ENCODE measurements at regions not wholly inside any gene's neighbourhood (a gene's known extent, or its start where the extent isn't known, plus 50 kb on each side); places are given as distances from the start of the nearest gene placed in this dataset.
A peak's percentile ranks its signal among the peaks of the same experiment; 100 is the strongest.

DNA sequence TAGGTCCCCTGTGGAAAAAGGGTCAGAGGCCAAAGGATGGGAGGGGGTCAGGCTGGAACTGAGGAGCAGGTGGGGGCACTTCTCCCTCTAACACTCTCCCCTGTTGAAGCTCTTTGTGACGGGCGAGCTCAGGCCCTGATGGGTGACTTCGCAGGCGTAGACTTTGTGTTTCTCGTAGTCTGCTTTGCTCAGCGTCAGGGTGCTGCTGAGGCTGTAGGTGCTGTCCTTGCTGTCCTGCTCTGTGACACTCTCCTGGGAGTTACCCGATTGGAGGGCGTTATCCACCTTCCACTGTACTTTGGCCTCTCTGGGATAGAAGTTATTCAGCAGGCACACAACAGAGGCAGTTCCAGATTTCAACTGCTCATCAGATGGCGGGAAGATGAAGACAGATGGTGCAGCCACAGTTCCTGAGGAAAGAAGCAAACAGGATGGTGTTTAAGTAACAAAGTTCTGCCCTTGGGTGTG is 165.8 kb downstream of the RPIA start:
- TF ChIP-seq, protein P1, sequence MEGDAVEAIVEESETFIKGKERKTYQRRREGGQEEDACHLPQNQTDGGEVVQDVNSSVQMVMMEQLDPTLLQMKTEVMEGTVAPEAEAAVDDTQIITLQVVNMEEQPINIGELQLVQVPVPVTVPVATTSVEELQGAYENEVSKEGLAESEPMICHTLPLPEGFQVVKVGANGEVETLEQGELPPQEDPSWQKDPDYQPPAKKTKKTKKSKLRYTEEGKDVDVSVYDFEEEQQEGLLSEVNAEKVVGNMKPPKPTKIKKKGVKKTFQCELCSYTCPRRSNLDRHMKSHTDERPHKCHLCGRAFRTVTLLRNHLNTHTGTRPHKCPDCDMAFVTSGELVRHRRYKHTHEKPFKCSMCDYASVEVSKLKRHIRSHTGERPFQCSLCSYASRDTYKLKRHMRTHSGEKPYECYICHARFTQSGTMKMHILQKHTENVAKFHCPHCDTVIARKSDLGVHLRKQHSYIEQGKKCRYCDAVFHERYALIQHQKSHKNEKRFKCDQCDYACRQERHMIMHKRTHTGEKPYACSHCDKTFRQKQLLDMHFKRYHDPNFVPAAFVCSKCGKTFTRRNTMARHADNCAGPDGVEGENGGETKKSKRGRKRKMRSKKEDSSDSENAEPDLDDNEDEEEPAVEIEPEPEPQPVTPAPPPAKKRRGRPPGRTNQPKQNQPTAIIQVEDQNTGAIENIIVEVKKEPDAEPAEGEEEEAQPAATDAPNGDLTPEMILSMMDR (IDR thresholded peaks at IDR 0.05; ENCODE audit: low read depth, low read length): no peak
- H3K4me3 ChIP-seq (replicated peaks in 1 of 2; ENCODE audit: low read depth in 2 of 2, low read length in 2 of 2): no peak overlapping the region
- DNase-seq (ENCODE audit: low read depth in 2 of 2): no peak

DNA sequence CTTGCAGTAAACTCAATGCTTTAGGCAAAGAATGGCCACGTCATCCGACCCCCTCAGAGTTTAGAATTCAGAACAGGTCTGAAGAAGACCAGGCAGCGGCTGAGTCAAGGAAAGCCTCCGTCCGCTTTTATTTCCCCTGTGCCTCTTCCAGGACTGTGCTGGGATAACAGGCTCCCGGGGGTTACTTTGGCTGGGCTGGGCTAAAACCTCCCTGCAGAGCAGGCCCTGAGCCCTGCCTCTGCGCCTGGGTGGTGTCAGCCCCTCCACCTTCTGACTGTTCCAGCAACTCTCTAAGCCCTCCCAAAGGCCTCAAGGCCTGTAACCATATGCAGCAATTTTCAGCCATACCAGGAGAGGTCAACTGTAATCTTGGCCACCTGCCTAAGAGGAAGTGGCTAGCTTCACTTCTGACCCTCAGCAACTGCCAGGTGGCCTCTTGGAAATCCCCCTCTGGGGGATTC is 166.5 kb downstream of the RPIA start:
- no peak overlapping the region for H3K4me3 ChIP-seq (replicated peaks in 1 of 2; ENCODE audit: low read depth in 2 of 2, low read length in 2 of 2)
- peak; percentile 39 to 68 for DNase-seq (ENCODE audit: low read depth in 2 of 2)
- TF ChIP-seq, protein P1 (IDR thresholded peaks at IDR 0.05; ENCODE audit: low read depth, low read length): no peak

DNA sequence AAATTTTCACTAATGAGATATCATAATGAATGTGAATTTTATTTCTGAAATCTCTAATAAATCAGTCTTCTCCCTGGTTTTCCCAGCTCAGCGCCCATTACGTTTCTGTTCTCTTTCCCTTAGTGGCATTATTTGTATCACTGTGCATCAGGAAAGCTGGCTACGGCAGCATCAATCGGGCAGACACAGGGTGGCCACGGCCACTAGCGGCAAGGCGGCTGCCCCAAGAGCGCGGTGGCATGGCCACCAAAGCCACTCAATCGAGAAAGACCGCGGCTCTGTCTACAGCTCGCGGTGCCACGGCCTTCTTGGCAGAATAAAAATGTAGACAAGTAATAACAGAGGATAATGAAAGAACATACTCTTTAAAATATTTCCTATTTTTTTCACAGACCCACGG is 168.0 kb downstream of the RPIA start:
- TF ChIP-seq, protein P1 (IDR thresholded peaks at IDR 0.05; ENCODE audit: low read depth, low read length): no peak
- no peak for DNase-seq (ENCODE audit: low read depth in 2 of 2)
- no peak overlapping the region for H3K4me3 ChIP-seq (replicated peaks in 1 of 2; ENCODE audit: low read depth in 2 of 2, low read length in 2 of 2)

DNA sequence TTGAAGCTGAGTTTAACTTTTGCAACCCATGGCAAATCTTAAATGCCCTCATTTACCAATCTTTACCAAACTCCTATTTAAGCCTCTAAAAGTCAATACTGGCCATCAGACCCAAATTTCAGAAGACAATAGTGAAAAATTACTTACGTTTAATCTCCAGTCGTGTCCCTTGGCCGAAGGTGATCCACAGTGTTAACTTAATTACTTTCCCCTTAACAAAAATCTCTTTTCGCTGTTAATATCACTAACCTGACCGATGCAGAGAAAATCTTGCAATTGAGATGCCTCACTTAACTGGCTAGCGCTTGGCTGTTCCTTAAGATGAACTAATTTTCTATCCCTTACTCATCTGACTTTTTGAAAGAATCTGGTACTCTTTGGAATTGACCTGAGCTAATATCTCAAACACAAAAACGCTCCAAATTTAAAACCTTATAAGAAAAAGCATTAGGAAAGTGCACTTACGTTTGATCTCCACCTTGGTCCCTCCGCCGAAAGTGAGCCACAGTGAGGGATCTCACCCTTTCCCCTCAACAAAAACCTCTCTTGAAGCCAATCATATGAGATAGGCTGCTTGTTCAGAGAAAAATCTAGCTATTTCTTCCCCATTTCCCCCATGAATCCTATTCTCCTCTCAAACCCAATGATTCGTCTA is 169.1 kb downstream of the RPIA start:
- no peak for DNase-seq (ENCODE audit: low read depth in 2 of 2)
- no peak overlapping the region for H3K4me3 ChIP-seq (replicated peaks in 1 of 2; ENCODE audit: low read depth in 2 of 2, low read length in 2 of 2)
- TF ChIP-seq, protein P1 (IDR thresholded peaks at IDR 0.05; ENCODE audit: low read depth, low read length): no peak

DNA sequence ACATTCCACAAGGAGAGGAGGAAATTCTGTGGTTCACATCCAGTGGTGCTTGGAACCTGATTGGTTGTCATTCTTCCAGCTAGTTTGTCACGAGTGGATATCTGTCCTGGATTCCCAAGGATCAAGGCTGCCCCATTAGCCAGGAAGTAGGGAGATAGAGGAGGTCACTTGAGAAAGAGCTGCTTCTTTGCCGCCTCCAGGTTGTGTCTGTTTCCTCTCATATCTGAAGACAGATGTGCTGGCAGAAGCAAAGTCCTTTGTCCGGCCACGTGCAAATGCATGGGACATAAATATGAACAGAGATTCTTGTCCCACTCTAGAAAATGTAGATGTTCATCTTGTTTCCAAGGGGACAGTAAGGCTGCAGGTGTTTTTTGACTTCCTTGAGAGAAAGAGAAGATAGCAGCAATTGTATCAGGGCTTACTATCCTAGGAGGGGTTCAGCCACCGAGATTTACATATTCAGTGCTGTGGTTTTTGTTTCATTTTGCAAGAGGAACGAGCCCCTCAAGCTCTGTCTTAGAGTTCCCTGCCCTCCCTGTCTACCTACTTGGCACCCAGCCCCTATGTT is 174.4 kb downstream of the RPIA start:
- H3K4me3 ChIP-seq (replicated peaks in 1 of 2; ENCODE audit: low read depth in 2 of 2, low read length in 2 of 2): no peak overlapping the region
- DNase-seq (ENCODE audit: low read depth in 2 of 2): peak in 1 of 2 donors; percentile 13
- TF ChIP-seq, protein P1 (IDR thresholded peaks at IDR 0.05; ENCODE audit: low read depth, low read length): no peak

DNA sequence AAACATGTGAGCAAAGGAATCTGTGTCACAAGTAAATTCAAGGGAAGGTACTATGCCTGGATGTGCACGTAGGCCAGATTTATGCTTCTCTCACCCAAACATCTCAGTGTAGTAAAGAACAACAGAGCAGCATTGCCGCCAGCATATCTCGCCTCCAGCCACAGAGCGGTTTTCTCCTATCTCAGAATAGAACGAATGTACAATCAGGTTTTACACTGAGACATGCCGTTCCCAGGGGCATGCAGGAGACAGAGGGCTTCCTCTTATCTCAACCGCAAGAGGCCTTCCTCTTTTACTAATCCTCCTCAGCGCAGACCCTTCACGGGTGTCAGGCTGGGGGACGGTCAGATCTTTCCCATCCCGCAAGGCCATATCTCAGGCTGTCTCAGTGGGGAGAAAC is 175.3 kb downstream of the RPIA start:
- TF ChIP-seq, protein P1 (IDR thresholded peaks at IDR 0.05; ENCODE audit: low read depth, low read length): no peak
- no peak overlapping the region for H3K4me3 ChIP-seq (replicated peaks in 1 of 2; ENCODE audit: low read depth in 2 of 2, low read length in 2 of 2)
- DNase-seq (ENCODE audit: low read depth in 2 of 2): peak in 1 of 2 donors; percentile 6

Measured in cardiac fibroblast (primary cell).